ENCODE measurements at regions not wholly inside any gene's neighbourhood (a gene's known extent, or its start where the extent isn't known, plus 50 kb on each side); places are given as distances from the start of the nearest gene placed in this dataset.

GRCh38 chr7:26447116-26447515 lies 155.5 kb downstream of the SNX10 start:
- no peaks in the 10 kb centered on the region for H3K36me3 ChIP-seq
- H3K4me1 ChIP-seq = no peaks in the 10 kb centered on the region
- H3K9me3 ChIP-seq = no peaks in the 10 kb centered on the region
- H3K27ac ChIP-seq = no peak overlapping the region
- no peaks in the 10 kb centered on the region for H3K27me3 ChIP-seq
- no peak overlapping the region for H3K4me3 ChIP-seq
- WGBS, 2 donors = 9 to 31% methylated on average over 1 of the region's 1 CpG
- TF ChIP-seq CTCF (IDR thresholded peaks at IDR 0.05) = no peak
- no peak for TF ChIP-seq EP300 (IDR thresholded peaks at IDR 0.05)
- no peak for TF ChIP-seq POLR2A (IDR thresholded peaks at IDR 0.05)
- no peak for DNase-seq (ENCODE audit: low spot score in 2 of 2)

DNA sequence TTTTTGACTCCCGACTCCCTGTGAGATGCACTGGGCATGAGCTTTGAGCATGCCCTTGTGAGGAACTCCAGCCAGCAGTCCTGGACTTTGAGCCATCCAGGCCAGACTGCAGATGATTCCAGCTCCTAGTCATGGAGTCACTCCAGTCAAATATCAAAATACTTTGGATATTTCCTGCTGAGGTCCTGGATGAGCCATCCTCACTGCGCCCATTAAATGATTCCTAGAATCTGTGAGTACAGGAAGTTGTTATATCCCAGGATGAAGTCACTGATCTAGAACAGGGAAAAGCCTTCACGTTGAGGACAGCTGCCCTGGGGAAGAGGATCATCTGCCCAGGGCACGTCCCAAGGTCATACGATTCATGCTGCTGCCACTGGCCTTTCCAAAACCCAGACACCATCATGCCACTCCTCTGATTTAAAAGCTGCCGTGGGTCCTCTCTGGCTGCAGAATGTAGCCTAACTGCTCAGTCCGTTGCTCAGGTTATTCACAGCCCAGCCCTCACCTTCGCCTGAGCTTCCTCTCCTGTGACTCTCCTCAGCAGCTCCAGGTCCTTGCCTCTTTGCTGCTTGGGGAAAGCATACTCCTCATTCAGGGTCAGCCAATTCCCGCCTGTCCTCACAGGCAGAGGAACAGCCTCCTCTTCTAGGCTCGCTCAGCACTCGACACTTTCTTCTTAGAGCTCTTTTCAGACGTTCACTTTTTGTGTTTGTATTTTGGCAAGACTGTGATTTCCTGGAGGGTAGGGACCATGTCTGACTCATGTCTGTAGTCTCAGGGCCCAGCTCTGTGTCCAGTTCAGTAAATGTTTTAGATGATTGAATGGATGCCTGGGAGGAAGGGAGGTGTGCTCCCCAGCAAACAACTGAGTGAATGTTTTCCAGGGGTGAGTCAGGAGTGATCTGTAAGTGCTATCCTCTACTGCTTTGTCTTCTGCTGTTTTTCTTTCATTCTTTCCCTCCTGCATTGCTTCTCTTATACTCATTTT lies 157.8 kb downstream of the SNX10 start:
- Histone ChIP-seq H3K27me3 (no peaks in the 10 kb centered on the region), H3K36me3 (no peaks in the 10 kb centered on the region), H3K4me1 (no peaks in the 10 kb centered on the region), H3K27ac (no peak overlapping the region), H3K4me3 (no peak overlapping the region), H3K9me3 (no peaks in the 10 kb centered on the region)
- TF ChIP-seq CTCF (IDR thresholded peaks at IDR 0.05) (no peak), EP300 (IDR thresholded peaks at IDR 0.05) (no peak), POLR2A (IDR thresholded peaks at IDR 0.05) (no peak)
- no peak for DNase-seq (ENCODE audit: low spot score in 2 of 2)
- WGBS, 2 donors = 67 to 68% methylated on average over 12 of the region's 12 CpGs

GRCh38 chr7:26451997-26452396 lies 160.3 kb downstream of the SNX10 start:
- TF ChIP-seq POLR2A (IDR thresholded peaks at IDR 0.05) = no peak
- no peak for TF ChIP-seq CTCF (IDR thresholded peaks at IDR 0.05)
- no peak for TF ChIP-seq EP300 (IDR thresholded peaks at IDR 0.05)
- no peak for DNase-seq (ENCODE audit: low spot score in 2 of 2)
- 69 to 74% methylated on average over 3 of the region's 3 CpGs for WGBS, 2 donors
- H3K27me3 ChIP-seq = no peaks in the 10 kb centered on the region
- H3K4me3 ChIP-seq = no peak overlapping the region
- no peaks in the 10 kb centered on the region for H3K36me3 ChIP-seq
- no peak overlapping the region for H3K27ac ChIP-seq
- H3K4me1 ChIP-seq = no peaks in the 10 kb centered on the region
- no peaks in the 10 kb centered on the region for H3K9me3 ChIP-seq

GRCh38 chr7:26454180-26454579 lies 162.5 kb downstream of the SNX10 start:
- Histone ChIP-seq H3K9me3 (no peaks in the 10 kb centered on the region), H3K36me3 (no peaks in the 10 kb centered on the region), H3K4me3 (no peak overlapping the region), H3K27me3 (no peaks in the 10 kb centered on the region), H3K4me1 (no peaks in the 10 kb centered on the region), H3K27ac (no peak overlapping the region)
- no peak for DNase-seq (ENCODE audit: low spot score in 2 of 2)
- TF ChIP-seq EP300 (IDR thresholded peaks at IDR 0.05) (no peak), CTCF (IDR thresholded peaks at IDR 0.05) (no peak), POLR2A (IDR thresholded peaks at IDR 0.05) (no peak)
- WGBS, 2 donors = 84 to 85% methylated on average over 3 of the region's 3 CpGs

GRCh38 chr7:26457696-26458327 lies 166.2 kb downstream of the SNX10 start:
- 65% methylated on average over 7 of the region's 7 CpGs for WGBS, 2 donors
- Histone ChIP-seq H3K27ac (no peak overlapping the region), H3K9me3 (no peaks in the 10 kb centered on the region), H3K4me3 (no peak overlapping the region), H3K36me3 (no peaks in the 10 kb centered on the region), H3K27me3 (no peaks in the 10 kb centered on the region), H3K4me1 (no peaks in the 10 kb centered on the region)
- TF ChIP-seq POLR2A (IDR thresholded peaks at IDR 0.05) (no peak), EP300 (IDR thresholded peaks at IDR 0.05) (no peak), CTCF (IDR thresholded peaks at IDR 0.05) (no peak)
- no peak for DNase-seq (ENCODE audit: low spot score in 2 of 2)

All from tibial nerve (tissue), 4 donors.